Right renal cortex interstitium (tissue), 3 donors: ENCODE measurements at regions not wholly inside any gene's neighbourhood (a gene's known extent, or its start where the extent isn't known, plus 50 kb on each side); places are given as distances from the start of the nearest gene placed in this dataset.

Experiments used
- DNase-seq, 3 donors: peaks; one replicate each; pipeline ENCODE4 v3.0.0-alpha.2; 2013; ENCODE audit warnings: low read depth in 3 of 3, low spot score in 2 of 3

- no peak for DNase-seq
Measured at GRCh38 chr15:81548365-81549130, 174.5 kb upstream of the TMC3 start.

GRCh38 chr15:81547521-81548132 lies 173.6 kb upstream of the TMC3 start:
- DNase-seq: no peak

GRCh38 chr15:81544385-81544784 lies 170.4 kb upstream of the TMC3 start:
- no peak for DNase-seq

- no peak for DNase-seq
Measured at GRCh38 chr15:81540909-81541308, 166.9 kb upstream of the TMC3 start.

- no peak for DNase-seq
Measured at GRCh38 chr15:81536356-81536755, 162.3 kb upstream of the TMC3 start.

GRCh38 chr15:81534124-81534523 lies 160.1 kb upstream of the TMC3 start:
- no peak for DNase-seq

GRCh38 chr15:81532001-81532400 lies 158.0 kb upstream of the TMC3 start:
- no peak for DNase-seq

- peak; percentile 50 to 57 (median 57) for DNase-seq
Measured at GRCh38 chr15:81531109-81531592, 157.1 kb upstream of the TMC3 start.

- DNase-seq: peak in 1 of 3 donors; percentile 10
Measured at GRCh38 chr15:81530271-81530691, 156.3 kb upstream of the TMC3 start.

GRCh38 chr15:81529481-81529880 lies 155.5 kb upstream of the TMC3 start:
- DNase-seq: no peak

GRCh38 chr15:81526029-81526428 lies 152.0 kb upstream of the TMC3 start:
- DNase-seq: no peak

- no peak for DNase-seq
Measured at GRCh38 chr15:81524496-81524895, 150.5 kb upstream of the TMC3 start.

- DNase-seq: no peak
Measured at GRCh38 chr15:81523867-81524266, 149.9 kb upstream of the TMC3 start.

- no peak for DNase-seq
Measured at GRCh38 chr15:81520480-81520879, 146.5 kb upstream of the TMC3 start.

- no peak for DNase-seq
Measured at GRCh38 chr15:81516461-81516860, 142.4 kb upstream of the TMC3 start.

GRCh38 chr15:81516012-81516411 lies 142.0 kb upstream of the TMC3 start:
- DNase-seq: no peak

GRCh38 chr15:81514725-81515124 lies 140.7 kb upstream of the TMC3 start:
- no peak for DNase-seq

GRCh38 chr15:81511138-81511537 lies 137.1 kb upstream of the TMC3 start:
- no peak for DNase-seq

- DNase-seq: no peak
Measured at GRCh38 chr15:81507831-81508230, 133.8 kb upstream of the TMC3 start.

GRCh38 chr15:81506936-81507335 lies 132.9 kb upstream of the TMC3 start:
- DNase-seq: no peak

- no peak for DNase-seq
Measured at GRCh38 chr15:81506071-81506470, 132.1 kb upstream of the TMC3 start.

- no peak for DNase-seq
Measured at GRCh38 chr15:81504170-81504905, 130.3 kb upstream of the TMC3 start.
